ENCODE measurements at regions not wholly inside any gene's neighbourhood (a gene's known extent, or its start where the extent isn't known, plus 50 kb on each side); places are given as distances from the start of the nearest gene placed in this dataset.

DNA sequence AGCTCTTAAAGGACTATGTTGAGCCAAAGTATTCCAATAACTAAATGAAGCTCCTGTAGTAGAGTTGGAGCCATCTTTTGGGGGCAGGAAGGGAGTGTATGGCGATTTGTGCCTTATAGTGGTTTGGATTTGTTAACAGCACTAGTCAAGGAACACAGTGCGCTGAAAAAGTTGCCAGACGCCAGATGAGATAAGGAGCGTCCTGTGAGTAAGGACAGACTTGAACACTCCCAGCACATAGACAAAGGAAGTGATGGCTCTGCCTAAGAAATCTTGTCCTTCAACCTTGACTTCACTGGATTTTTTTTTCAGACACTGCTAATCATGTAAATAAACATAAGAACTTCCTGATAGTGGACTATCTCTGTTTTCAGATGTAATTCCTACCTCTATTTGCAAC lies 136.9 kb downstream of the TRMT11 start:
- ChIA-PET POLR2A (ENCODE audit: unreplicated experiment) (no interaction called here), CTCF (no interaction called here)
- no TSS peak for BruUV-seq (replicated peaks)
- Histone ChIP-seq H3K4me3 (ENCODE audit: low read length) (no peak overlapping the region), H3K36me3 (ENCODE audit: low read depth, low read length) (no peaks in the 10 kb centered on the region), H3K9me2 (replicated peaks; ENCODE audit: low read length) (no peaks in the 10 kb centered on the region), H3K27me3 (ENCODE audit: low read length) (no peaks in the 10 kb centered on the region), H3K9me3 (ENCODE audit: low read length) (no peaks in the 10 kb centered on the region), H2AFZ (ENCODE audit: low read length) (no peak overlapping the region), H3K9ac (ENCODE audit: low read length) (no peak overlapping the region), H4K20me1 (ENCODE audit: low read length) (no peaks in the 10 kb centered on the region), H3K79me2 (ENCODE audit: low read length) (no peaks in the 10 kb centered on the region), H3K4me1 (ENCODE audit: insufficient read depth, low read length) (no peaks in the 10 kb centered on the region), H3F3A (ENCODE audit: low read length, unreplicated experiment) (no peaks in the 10 kb centered on the region), H3K27ac (ENCODE audit: low read length) (no peak overlapping the region), H3K4me2 (ENCODE audit: low read length) (no peak overlapping the region)
- ATAC-seq = no peak
- intact Hi-C loops (cut with micrococcal nuclease) = no loop called here
- DNase-seq = no peak
- TF ChIP-seq EZH2phosphoT487 (IDR thresholded peaks at IDR 0.05; ENCODE audit: borderline replicate concordance, low read length) = no peak
- TF ChIP-seq EZH2 (IDR thresholded peaks at IDR 0.05; ENCODE audit: low read length, unreplicated experiment) = no peak
- TF ChIP-seq, protein P1, sequence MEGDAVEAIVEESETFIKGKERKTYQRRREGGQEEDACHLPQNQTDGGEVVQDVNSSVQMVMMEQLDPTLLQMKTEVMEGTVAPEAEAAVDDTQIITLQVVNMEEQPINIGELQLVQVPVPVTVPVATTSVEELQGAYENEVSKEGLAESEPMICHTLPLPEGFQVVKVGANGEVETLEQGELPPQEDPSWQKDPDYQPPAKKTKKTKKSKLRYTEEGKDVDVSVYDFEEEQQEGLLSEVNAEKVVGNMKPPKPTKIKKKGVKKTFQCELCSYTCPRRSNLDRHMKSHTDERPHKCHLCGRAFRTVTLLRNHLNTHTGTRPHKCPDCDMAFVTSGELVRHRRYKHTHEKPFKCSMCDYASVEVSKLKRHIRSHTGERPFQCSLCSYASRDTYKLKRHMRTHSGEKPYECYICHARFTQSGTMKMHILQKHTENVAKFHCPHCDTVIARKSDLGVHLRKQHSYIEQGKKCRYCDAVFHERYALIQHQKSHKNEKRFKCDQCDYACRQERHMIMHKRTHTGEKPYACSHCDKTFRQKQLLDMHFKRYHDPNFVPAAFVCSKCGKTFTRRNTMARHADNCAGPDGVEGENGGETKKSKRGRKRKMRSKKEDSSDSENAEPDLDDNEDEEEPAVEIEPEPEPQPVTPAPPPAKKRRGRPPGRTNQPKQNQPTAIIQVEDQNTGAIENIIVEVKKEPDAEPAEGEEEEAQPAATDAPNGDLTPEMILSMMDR (conservative IDR thresholded peaks at IDR 0.05; ENCODE audit: low read depth, low read length) = no peak

DNA sequence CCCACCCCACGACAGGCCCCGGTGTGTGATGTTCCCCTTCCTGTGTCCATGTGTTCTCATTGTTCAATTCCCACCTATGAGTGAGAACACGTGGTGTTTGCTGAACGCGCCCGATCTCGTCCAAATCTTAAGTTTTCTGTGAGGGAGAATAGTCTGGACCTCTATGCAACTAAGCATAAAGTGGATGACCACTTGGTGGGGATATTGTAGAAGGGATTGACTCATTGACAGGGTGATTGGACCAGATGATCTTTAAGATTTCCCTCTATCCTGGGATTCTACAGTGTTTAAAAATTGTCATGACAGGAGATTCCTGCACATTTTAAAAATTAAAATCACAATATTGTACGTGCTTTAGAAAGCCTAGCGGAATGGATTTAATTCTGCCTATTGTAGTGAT lies 141.3 kb downstream of the TRMT11 start:
- ATAC-seq (no peak), DNase-seq (peak; percentile 17)
- Histone ChIP-seq H3F3A (ENCODE audit: low read length, unreplicated experiment) (no peaks in the 10 kb centered on the region), H3K36me3 (ENCODE audit: low read depth, low read length) (no peaks in the 10 kb centered on the region), H3K27me3 (ENCODE audit: low read length) (no peaks in the 10 kb centered on the region), H3K9me3 (ENCODE audit: low read length) (no peaks in the 10 kb centered on the region), H3K4me1 (ENCODE audit: insufficient read depth, low read length) (no peaks in the 10 kb centered on the region), H2AFZ (ENCODE audit: low read length) (no peak overlapping the region), H3K4me2 (ENCODE audit: low read length) (no peak overlapping the region), H4K20me1 (ENCODE audit: low read length) (no peaks in the 10 kb centered on the region), H3K4me3 (ENCODE audit: low read length) (no peak overlapping the region), H3K9ac (ENCODE audit: low read length) (no peak overlapping the region), H3K27ac (ENCODE audit: low read length) (no peak overlapping the region), H3K79me2 (ENCODE audit: low read length) (no peaks in the 10 kb centered on the region), H3K9me2 (replicated peaks; ENCODE audit: low read length) (no peaks in the 10 kb centered on the region)
- intact Hi-C loops (cut with micrococcal nuclease) = no loop called here
- TF ChIP-seq, protein P1 (conservative IDR thresholded peaks at IDR 0.05; ENCODE audit: low read depth, low read length) = peak; percentile 33; the same call in 1 of the 2 replicates
- no peak for TF ChIP-seq EZH2phosphoT487 (IDR thresholded peaks at IDR 0.05; ENCODE audit: borderline replicate concordance, low read length)
- BruUV-seq (replicated peaks) = no TSS peak
- ChIA-PET POLR2A (ENCODE audit: unreplicated experiment) (no interaction called here), CTCF (no interaction called here)

DNA sequence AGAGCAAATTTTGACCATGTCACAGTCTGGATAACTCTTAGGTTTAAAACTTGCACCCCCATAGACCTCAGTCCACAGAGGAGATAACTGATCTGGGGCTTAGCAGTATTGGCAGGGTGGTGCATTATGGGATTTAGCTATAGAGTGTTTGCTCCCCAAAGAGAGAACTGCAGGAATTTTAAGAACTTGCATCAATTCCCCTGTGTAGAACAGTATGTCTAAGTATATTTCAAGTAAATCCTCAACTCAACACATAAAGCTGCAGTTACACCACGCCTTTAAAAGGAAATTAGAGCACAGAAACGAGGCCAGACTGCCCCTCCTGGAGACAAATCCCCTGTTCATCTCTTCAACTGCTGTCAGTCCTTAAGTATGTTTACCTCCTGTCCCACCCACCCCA lies 144.9 kb downstream of the TRMT11 start:
- DNase-seq (no peak), ATAC-seq (no peak)
- ChIA-PET POLR2A (ENCODE audit: unreplicated experiment) (no interaction called here), CTCF (no interaction called here)
- Histone ChIP-seq H3K4me2 (ENCODE audit: low read length) (no peak overlapping the region), H3F3A (ENCODE audit: low read length, unreplicated experiment) (no peaks in the 10 kb centered on the region), H3K9ac (ENCODE audit: low read length) (no peak overlapping the region), H3K9me3 (ENCODE audit: low read length) (no peaks in the 10 kb centered on the region), H2AFZ (ENCODE audit: low read length) (no peak overlapping the region), H3K9me2 (replicated peaks; ENCODE audit: low read length) (no peaks in the 10 kb centered on the region), H3K79me2 (ENCODE audit: low read length) (no peaks in the 10 kb centered on the region), H3K27ac (ENCODE audit: low read length) (no peak overlapping the region), H3K27me3 (ENCODE audit: low read length) (no peaks in the 10 kb centered on the region), H3K4me1 (ENCODE audit: insufficient read depth, low read length) (no peaks in the 10 kb centered on the region), H3K4me3 (ENCODE audit: low read length) (no peak overlapping the region), H4K20me1 (ENCODE audit: low read length) (no peaks in the 10 kb centered on the region), H3K36me3 (ENCODE audit: low read depth, low read length) (no peaks in the 10 kb centered on the region)
- TF ChIP-seq EZH2 (IDR thresholded peaks at IDR 0.05; ENCODE audit: low read length, unreplicated experiment) (no peak), EZH2phosphoT487 (IDR thresholded peaks at IDR 0.05; ENCODE audit: borderline replicate concordance, low read length) (no peak)
- TF ChIP-seq, protein P1 (conservative IDR thresholded peaks at IDR 0.05; ENCODE audit: low read depth, low read length) = no peak
- intact Hi-C loops (cut with micrococcal nuclease) = no loop called here
- BruUV-seq (replicated peaks) = no TSS peak
